ENCODE measurements at regions not wholly inside any gene's neighbourhood (a gene's known extent, or its start where the extent isn't known, plus 50 kb on each side); places are given as distances from the start of the nearest gene placed in this dataset.
"Not testable (repeated sequence)": the region's sequence is repeated elsewhere in the genome, so short reads cannot be mapped to it uniquely, and the experiment has no call there.

DNA sequence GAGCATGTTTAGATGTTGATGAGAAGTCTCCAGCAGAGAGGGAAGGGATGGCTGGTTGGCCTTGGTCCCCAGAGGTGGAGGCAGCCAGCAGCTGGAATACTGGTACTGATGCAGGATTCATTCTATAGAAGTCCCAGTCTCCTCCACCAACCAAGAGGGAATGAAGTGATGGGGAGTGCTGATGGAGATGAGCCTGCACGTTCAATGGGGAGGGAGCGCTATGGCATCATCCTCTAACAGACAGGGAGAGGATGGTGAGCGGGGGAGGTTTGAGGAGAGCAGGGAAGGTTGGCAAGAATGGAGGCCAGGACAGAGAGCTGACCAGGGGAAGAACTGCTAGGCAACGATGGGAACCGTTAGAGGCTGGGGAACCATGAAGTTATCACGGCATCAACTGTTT, 159.8 kb upstream of the MVB12B start:
- Histone ChIP-seq H3K9ac (ENCODE audit: low read depth, low read length) (no peak overlapping the region), H3K4me1 (ENCODE audit: control insufficient read depth, insufficient read depth, low read length) (no peaks in the 10 kb centered on the region), H3K4me2 (ENCODE audit: low read length) (no peak overlapping the region), H3K36me3 (ENCODE audit: insufficient read depth, low read length) (no peaks in the 10 kb centered on the region), H3K27me3 (ENCODE audit: control insufficient read depth, insufficient read depth, low read length) (peaks cover 30% of the 10 kb centered on the region), H3K4me3 (ENCODE audit: low read length) (no peak overlapping the region), H3K9me3 (replicated peaks; ENCODE audit: low read length) (no peaks in the 10 kb centered on the region)

DNA sequence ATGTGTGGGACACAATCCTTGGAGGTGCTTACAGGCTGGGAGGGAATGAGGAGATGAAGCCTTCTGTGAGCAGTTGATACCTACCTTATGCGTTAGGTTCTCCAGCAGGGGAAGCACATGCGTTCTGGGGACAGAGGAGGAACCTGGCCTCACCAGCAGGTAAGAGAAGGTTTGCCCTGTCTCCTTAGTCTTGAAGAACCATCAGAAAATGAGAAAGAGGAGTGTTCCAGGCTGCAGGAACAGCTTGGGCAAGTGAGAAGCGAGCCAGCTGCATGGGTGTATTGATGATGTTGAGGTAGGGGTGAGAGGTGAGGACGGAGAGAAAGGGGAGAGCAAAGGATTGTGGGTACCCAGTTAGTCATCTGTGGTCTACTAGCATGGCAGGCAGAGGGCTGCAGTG, 156.9 kb upstream of the MVB12B start:
- Histone ChIP-seq H3K36me3 (ENCODE audit: insufficient read depth, low read length) (no peaks in the 10 kb centered on the region), H3K27me3 (ENCODE audit: control insufficient read depth, insufficient read depth, low read length) (peaks cover 36% of the 10 kb centered on the region), H3K4me2 (ENCODE audit: low read length) (no peak overlapping the region), H3K9me3 (replicated peaks; ENCODE audit: low read length) (no peaks in the 10 kb centered on the region), H3K4me1 (ENCODE audit: control insufficient read depth, insufficient read depth, low read length) (no peaks in the 10 kb centered on the region), H3K9ac (ENCODE audit: low read depth, low read length) (no peak overlapping the region), H3K4me3 (ENCODE audit: low read length) (no peak overlapping the region)

- Histone ChIP-seq H3K27me3 (ENCODE audit: control insufficient read depth, insufficient read depth, low read length) (peaks cover 36% of the 10 kb centered on the region), H3K36me3 (ENCODE audit: insufficient read depth, low read length) (no peaks in the 10 kb centered on the region), H3K4me2 (ENCODE audit: low read length) (no peak overlapping the region), H3K9me3 (replicated peaks; ENCODE audit: low read length) (no peaks in the 10 kb centered on the region), H3K4me3 (ENCODE audit: low read length) (no peak overlapping the region), H3K9ac (ENCODE audit: low read depth, low read length) (no peak overlapping the region), H3K4me1 (ENCODE audit: control insufficient read depth, insufficient read depth, low read length) (no peaks in the 10 kb centered on the region)
These were observed 156.3 kb upstream of the MVB12B start for GRCh38 chr9:126170286-126170823.

- no peak overlapping the region for H3K9ac ChIP-seq (ENCODE audit: low read depth, low read length)
- no peaks in the 10 kb centered on the region for H3K36me3 ChIP-seq (ENCODE audit: insufficient read depth, low read length)
- peaks cover 28% of the 10 kb centered on the region for H3K27me3 ChIP-seq (ENCODE audit: control insufficient read depth, insufficient read depth, low read length)
- H3K4me1 ChIP-seq (ENCODE audit: control insufficient read depth, insufficient read depth, low read length), result no peaks in the 10 kb centered on the region
- H3K4me2 ChIP-seq (ENCODE audit: low read length), result no peak overlapping the region
- H3K9me3 ChIP-seq (replicated peaks; ENCODE audit: low read length), result no peaks in the 10 kb centered on the region
- no peak overlapping the region for H3K4me3 ChIP-seq (ENCODE audit: low read length)
These were observed 155.0 kb upstream of the MVB12B start for GRCh38 chr9:126171641-126172040.

- no peak overlapping the region for H3K4me3 ChIP-seq (ENCODE audit: low read length)
- no peak overlapping the region for H3K9ac ChIP-seq (ENCODE audit: low read depth, low read length)
- H3K9me3 ChIP-seq (replicated peaks; ENCODE audit: low read length), result no peaks in the 10 kb centered on the region
- H3K27me3 ChIP-seq (ENCODE audit: control insufficient read depth, insufficient read depth, low read length), result peaks cover 33% of the 10 kb centered on the region
- no peaks in the 10 kb centered on the region for H3K36me3 ChIP-seq (ENCODE audit: insufficient read depth, low read length)
- no peak overlapping the region for H3K4me2 ChIP-seq (ENCODE audit: low read length)
- H3K4me1 ChIP-seq (ENCODE audit: control insufficient read depth, insufficient read depth, low read length), result no peaks in the 10 kb centered on the region
These were observed 153.2 kb upstream of the MVB12B start for GRCh38 chr9:126173401-126173800.

- H3K9me3 ChIP-seq (replicated peaks; ENCODE audit: low read length), result no peaks in the 10 kb centered on the region
- H3K4me2 ChIP-seq (ENCODE audit: low read length), result no peak overlapping the region
- H3K9ac ChIP-seq (ENCODE audit: low read depth, low read length), result no peak overlapping the region
- H3K4me3 ChIP-seq (ENCODE audit: low read length), result no peak overlapping the region
- H3K27me3 ChIP-seq (ENCODE audit: control insufficient read depth, insufficient read depth, low read length), result peaks cover 36% of the 10 kb centered on the region
- no peaks in the 10 kb centered on the region for H3K4me1 ChIP-seq (ENCODE audit: control insufficient read depth, insufficient read depth, low read length)
- H3K36me3 ChIP-seq (ENCODE audit: insufficient read depth, low read length), result no peaks in the 10 kb centered on the region
These were observed 152.7 kb upstream of the MVB12B start for GRCh38 chr9:126173929-126174328.

- no peak overlapping the region for H3K4me3 ChIP-seq (ENCODE audit: low read length)
- no peak overlapping the region for H3K9ac ChIP-seq (ENCODE audit: low read depth, low read length)
- H3K36me3 ChIP-seq (ENCODE audit: insufficient read depth, low read length), result no peaks in the 10 kb centered on the region
- no peak overlapping the region for H3K4me2 ChIP-seq (ENCODE audit: low read length)
- H3K9me3 ChIP-seq (replicated peaks; ENCODE audit: low read length), result no peaks in the 10 kb centered on the region
- H3K4me1 ChIP-seq (ENCODE audit: control insufficient read depth, insufficient read depth, low read length), result no peaks in the 10 kb centered on the region
- H3K27me3 ChIP-seq (ENCODE audit: control insufficient read depth, insufficient read depth, low read length), result peaks cover 49% of the 10 kb centered on the region
These were observed 143.4 kb upstream of the MVB12B start for GRCh38 chr9:126183266-126183665.

GRCh38 chr9:126190994-126191393, 135.6 kb upstream of the MVB12B start:
- not testable (repeated sequence) for H3K36me3 ChIP-seq (ENCODE audit: insufficient read depth, low read length); H3K4me1 ChIP-seq (ENCODE audit: control insufficient read depth, insufficient read depth, low read length); H3K9me3 ChIP-seq (replicated peaks; ENCODE audit: low read length); H3K4me2 ChIP-seq (ENCODE audit: low read length); H3K9ac ChIP-seq (ENCODE audit: low read depth, low read length); H3K4me3 ChIP-seq (ENCODE audit: low read length)
- peaks cover 41% of the 10 kb centered on the region for H3K27me3 ChIP-seq (ENCODE audit: control insufficient read depth, insufficient read depth, low read length)

GRCh38 chr9:126198854-126199253, 127.8 kb upstream of the MVB12B start:
- Histone ChIP-seq H3K4me3 (ENCODE audit: low read length) (no peak overlapping the region), H3K4me2 (ENCODE audit: low read length) (no peak overlapping the region), H3K36me3 (ENCODE audit: insufficient read depth, low read length) (no peaks in the 10 kb centered on the region), H3K9ac (ENCODE audit: low read depth, low read length) (no peak overlapping the region), H3K9me3 (replicated peaks; ENCODE audit: low read length) (no peaks in the 10 kb centered on the region), H3K27me3 (ENCODE audit: control insufficient read depth, insufficient read depth, low read length) (peaks cover 60% of the 10 kb centered on the region), H3K4me1 (ENCODE audit: control insufficient read depth, insufficient read depth, low read length) (no peaks in the 10 kb centered on the region)

DNA sequence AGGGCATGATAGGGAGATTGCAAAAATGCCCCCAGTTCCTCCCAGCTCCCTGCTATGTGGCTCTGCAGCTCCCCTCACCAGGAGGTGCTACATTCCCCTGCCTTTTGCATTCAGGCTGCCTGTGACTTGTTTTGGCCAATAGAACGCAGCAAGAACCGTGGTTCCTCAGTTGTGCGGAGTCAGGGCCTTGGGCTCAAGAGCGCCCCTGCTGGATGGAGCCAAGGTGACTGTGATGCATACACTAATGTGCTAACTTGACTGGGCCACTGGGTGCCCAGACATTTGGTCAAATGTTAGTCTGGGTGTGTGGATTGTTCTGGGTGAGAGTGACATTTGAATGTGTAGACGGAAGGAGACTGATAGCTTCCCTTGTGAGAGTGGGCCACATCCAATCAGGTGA, 123.3 kb upstream of the MVB12B start:
- Histone ChIP-seq H3K27me3 (ENCODE audit: control insufficient read depth, insufficient read depth, low read length) (peaks cover 44% of the 10 kb centered on the region), H3K9me3 (replicated peaks; ENCODE audit: low read length) (no peaks in the 10 kb centered on the region), H3K9ac (ENCODE audit: low read depth, low read length) (no peak overlapping the region)

DNA sequence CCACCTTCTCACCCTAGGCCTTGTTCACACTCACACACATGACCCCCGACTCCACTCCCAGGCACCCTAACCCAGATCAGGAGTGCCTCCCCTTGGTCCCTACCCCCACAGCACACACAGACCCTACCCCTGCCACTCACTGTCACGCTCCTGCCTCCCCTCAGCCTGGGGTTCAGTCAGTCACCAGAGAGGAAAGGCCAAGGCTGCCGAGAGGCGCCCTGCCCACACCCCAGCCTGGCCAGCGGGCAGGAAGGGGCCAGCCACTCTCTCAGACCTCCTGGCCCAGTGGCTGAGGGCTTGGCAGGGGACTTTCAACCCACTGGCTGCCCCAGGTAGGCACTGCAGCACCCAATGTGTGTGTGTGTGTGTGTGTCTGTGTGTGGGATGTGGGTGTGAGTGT, 122.4 kb upstream of the MVB12B start:
- H3K27me3 ChIP-seq (ENCODE audit: control insufficient read depth, insufficient read depth, low read length), result peaks cover 44% of the 10 kb centered on the region
- H3K9ac ChIP-seq (ENCODE audit: low read depth, low read length), result no peak overlapping the region
- no peaks in the 10 kb centered on the region for H3K9me3 ChIP-seq (replicated peaks; ENCODE audit: low read length)
- no peaks in the 10 kb centered on the region for H3K36me3 ChIP-seq (ENCODE audit: insufficient read depth, low read length)
- H3K4me3 ChIP-seq (ENCODE audit: low read length), result no peak overlapping the region
- H3K4me1 ChIP-seq (ENCODE audit: control insufficient read depth, insufficient read depth, low read length), result no peaks in the 10 kb centered on the region
- no peak overlapping the region for H3K4me2 ChIP-seq (ENCODE audit: low read length)

More for the DNA sequence above, 123.3 kb upstream of the MVB12B start:
- no peaks in the 10 kb centered on the region for H3K36me3 ChIP-seq (ENCODE audit: insufficient read depth, low read length)
- H3K4me1 ChIP-seq (ENCODE audit: control insufficient read depth, insufficient read depth, low read length), result no peaks in the 10 kb centered on the region
- H3K4me3 ChIP-seq (ENCODE audit: low read length), result no peak overlapping the region
- H3K4me2 ChIP-seq (ENCODE audit: low read length), result no peak overlapping the region

DNA sequence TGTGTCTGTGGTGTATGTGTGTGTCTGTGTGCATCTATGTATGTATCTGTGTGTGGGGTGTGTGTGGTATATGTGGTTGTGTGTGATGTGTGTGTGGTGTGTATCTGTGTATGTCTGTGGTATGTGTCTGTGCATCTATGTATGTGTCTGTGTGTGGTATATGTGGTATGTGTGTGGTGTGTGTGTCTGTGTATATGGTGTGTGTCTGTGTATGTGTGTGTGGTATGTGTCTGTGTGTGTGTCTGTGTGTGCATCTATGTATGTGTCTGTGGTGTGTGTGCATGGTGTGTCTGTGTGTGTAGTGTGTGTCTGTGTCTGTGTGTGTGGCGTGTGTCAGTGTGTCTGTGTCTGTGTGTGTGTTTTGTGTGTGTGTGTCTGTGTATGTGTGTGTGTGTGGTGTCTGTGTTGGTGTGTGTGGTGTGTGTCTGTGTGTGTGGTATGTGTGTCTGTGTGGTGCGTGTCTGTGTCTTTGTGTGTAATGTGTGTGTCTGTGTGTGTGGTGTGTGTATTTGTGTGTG, 121.9 kb upstream of the MVB12B start:
- no peaks in the 10 kb centered on the region for H3K4me1 ChIP-seq (ENCODE audit: control insufficient read depth, insufficient read depth, low read length)
- H3K36me3 ChIP-seq (ENCODE audit: insufficient read depth, low read length), result no peaks in the 10 kb centered on the region
- peaks cover 48% of the 10 kb centered on the region for H3K27me3 ChIP-seq (ENCODE audit: control insufficient read depth, insufficient read depth, low read length)
- no peak overlapping the region for H3K9ac ChIP-seq (ENCODE audit: low read depth, low read length)
- H3K4me2 ChIP-seq (ENCODE audit: low read length), result no peak overlapping the region
- H3K9me3 ChIP-seq (replicated peaks; ENCODE audit: low read length), result no peaks in the 10 kb centered on the region
- H3K4me3 ChIP-seq (ENCODE audit: low read length), result no peak overlapping the region
